HG03460 (cell line): ENCODE measurements at regions not wholly inside any gene's neighbourhood (a gene's known extent, or its start where the extent isn't known, plus 50 kb on each side); places are given as distances from the start of the nearest gene placed in this dataset.
"Not testable (repeated sequence)": the region's sequence is repeated elsewhere in the genome, so short reads cannot be mapped to it uniquely, and the experiment has no call there.

ENCODE experiments used
- ATAC-seq: cut with Tn5 transposase; IDR thresholded peaks from one replicate; pipeline ENCODE4 v1.9.1; 2021; ENCODE audit not compliant: unreplicated experiment

DNA sequence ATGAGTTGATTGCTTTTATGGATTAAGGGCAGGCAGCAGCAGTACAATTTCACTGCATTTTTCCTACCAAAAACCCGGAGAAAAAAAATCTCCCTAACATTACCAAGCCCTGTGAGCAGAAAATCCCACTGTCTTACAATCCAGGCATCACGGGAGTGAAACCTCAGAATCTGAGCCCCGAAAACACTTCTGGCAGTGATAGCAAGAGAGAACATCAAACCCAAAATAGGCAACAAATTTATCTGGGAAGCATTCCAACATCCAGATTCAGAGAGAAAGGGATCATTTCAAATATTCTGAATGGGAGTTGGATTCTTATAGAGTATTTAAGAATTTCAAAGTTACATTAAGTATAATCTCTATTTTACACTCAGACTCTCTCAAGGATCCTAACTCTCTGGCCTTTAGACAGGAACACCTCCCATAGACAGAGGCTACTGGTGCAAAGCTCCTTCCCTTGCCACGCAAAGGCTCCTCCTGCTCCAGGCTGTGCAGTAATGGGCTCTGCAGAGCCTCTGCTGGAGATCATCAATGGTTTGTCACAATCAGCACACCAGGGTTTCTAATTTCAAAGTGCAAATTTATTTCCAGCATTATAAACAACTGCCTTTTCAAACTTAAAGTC lies 256.9 kb downstream of the PARM1 start:
- no peak for ATAC-seq

DNA sequence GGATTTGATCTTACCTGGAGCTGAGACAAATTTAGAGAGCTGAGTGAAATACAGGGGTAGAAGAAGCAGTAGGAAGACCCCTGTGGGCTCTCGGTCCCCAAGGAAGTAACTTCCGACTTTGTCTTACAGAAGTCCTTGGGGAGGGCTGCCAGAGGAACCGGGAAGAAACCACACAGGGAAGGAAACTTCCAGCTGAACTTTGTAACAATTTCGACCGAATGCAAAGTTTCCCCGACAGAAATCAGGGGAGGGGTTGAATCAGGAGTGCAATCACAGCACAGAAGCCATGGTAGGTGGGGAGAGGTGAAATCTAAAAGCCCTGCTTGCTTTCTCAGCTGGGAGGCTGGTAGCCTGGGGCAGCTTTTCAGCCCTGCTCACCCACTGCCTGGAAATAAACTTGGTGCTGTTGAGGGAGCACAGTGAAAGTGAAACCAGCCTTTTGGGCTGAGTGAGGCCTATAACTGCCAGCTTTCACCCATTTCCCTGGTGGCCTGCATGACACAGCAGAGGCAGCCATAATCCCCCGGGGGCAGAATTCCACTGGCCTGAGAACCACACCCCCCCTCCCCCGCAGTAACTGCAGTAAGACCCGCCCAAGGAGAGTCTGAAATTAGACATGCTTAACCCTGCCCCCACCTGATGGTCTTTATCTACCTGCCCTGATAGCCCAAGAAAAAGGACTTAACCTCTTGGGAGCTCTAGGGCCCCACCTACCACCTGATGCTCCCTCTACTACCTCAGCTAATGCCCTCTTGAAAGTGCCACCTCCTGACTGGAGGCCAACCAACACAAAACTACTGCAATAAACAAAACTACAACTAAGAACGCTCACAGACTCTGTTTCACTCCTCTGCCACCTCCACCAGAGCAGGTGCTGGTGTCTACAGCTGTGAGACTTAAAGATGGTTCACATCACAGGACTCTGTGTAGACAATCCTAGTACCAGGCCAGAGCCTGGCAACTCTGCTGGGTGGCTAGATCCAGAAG lies 248.2 kb downstream of the PARM1 start:
- peak; percentile 90 for ATAC-seq

DNA sequence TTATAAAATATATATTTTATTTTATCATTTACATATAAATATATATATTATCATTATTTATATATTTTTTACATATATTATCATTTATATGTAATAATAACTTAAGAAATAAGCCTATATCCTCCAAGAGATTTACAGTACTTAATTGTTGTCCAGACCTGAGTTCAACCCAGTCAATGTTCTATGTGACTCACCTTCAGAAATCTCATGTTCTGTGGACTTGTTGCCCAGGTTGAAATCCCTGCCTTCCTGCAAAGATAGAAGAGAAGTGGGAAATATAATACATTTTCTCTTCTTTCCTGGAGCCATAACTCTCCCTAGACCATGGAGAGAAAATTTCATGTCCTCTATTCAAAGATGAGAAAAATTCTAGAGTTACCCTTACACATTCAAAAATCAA lies 247.3 kb downstream of the PARM1 start:
- ATAC-seq = no peak

DNA sequence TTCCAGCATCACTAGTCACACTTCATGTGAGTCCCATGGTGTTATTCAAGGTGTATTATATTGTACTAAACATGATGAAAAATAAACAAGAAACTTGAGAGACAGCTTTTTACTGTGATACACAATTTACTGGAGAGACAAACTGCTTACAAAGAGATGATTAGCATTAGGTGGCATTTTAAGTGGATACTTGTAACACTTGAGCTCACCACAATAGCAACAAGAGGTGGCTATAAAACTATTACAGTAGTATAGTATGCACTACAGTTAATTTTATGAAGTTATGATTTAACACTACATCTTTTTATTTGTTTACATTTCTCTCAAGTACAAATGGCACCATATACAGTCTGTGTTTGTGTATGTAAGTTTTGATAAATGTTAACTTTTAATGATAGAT lies 246.6 kb downstream of the PARM1 start:
- ATAC-seq = no peak

DNA sequence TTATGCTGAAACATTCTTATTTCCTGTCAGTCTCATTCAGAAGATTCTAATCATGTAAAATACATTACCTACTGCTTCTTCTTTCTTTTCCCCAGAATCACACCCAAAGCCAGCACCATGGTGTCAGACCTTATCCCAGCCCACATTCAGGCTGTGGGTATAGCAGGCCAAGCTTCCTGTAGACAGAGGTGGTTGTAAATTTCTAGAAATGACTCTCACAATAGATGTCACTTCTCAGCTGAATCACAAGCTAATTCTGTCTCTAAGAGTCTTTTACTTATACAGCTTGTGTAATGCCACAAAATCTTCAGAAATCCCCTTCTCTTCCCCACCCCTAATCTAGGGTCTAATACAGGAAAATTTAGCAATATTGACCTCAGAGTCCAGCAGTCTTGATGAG lies 239.6 kb downstream of the PARM1 start:
- peak; percentile 93 for ATAC-seq

DNA sequence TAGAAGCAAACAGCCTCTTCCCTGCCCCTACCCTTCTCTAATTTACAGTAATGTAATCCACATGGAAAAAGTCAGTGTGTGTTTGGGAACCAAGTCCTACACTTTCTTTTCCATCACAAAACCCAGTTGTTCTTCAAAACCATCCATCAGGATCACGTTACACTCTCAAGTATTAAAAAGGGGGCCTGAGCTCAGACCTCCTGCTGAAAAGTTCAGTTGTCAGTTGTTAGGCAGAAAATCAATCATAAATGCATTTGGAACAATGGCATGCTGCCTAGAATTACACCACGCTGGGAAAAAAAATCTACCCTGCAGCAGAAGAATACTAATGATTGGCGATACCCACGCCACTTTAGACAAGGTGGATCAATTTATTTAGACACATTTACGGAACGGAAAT lies 236.5 kb downstream of the PARM1 start:
- no peak for ATAC-seq

DNA sequence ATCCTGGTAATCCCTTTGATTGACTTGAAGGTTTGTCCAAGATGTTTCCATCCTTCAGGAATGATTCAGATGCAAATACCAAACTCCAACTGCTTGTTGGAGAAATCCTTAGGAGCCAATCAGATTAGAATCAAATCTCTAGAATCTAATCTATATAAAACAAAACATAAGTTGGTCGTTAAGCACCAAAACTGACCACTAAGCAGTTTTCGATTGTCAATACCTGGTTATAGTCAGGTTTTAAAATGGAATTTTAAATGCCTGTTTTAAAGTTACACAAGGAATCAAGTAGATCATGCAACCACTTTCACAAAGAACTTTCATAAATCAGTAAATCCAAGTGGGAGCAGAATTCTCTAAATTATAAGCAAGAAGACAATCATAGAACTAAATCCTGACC lies 236.1 kb downstream of the PARM1 start:
- ATAC-seq = no peak

DNA sequence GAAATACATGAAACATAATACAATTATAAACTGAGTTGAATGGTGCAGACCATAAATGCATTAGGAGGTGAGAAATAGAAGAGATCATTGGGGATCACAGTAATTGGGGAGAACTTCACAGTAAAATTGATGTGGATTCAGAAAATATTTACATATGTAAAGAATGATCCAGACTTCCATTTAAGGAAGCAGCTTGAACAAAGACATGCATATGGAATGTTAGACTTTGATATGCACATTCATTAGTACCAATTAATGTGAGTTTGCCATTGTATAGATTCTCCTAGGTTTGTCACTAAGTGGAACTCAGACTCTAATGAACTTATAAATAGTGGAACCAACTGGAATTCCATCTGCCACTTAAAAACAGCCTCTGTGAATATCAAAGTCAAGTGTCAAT lies 235.6 kb downstream of the PARM1 start:
- no peak for ATAC-seq

DNA sequence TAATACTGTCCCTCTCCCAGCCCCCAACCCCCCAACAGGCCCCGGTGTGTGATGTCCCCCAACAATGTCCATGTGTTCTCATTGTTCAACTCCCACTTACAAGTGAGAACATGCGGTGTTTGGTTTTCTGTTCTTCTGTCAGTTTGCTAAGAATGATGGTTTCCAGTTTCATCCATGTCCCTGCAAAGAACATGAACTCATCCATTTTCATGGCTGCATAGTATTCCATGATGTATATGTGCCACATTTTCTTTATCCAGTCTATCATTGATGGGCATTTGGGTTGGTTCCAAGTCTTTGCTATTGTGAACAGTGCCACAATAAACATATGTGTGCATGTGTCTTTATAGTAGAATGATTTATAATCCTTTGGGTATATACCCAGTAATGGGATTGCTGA lies 232.2 kb downstream of the PARM1 start:
- ATAC-seq = not testable (repeated sequence)

DNA sequence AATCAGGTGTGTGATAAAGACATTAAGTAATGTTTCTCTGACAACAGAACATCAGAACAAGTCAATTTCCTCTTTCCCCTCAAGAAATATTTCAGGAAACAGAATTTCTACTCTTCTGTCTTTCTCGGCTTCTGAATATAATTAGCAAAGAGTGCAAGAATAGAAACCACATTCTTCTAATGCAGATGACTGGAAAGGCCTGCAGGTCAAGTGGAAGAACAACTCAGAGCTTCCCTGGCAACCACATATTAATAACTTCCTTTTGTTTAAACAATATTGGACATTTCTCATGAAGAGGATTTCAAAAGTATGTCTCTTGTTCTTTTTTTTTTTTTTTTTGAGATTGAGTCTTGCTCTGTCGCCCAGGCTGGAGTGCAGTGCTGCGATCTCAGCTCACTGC lies 225.5 kb downstream of the PARM1 start:
- ATAC-seq = no peak

DNA sequence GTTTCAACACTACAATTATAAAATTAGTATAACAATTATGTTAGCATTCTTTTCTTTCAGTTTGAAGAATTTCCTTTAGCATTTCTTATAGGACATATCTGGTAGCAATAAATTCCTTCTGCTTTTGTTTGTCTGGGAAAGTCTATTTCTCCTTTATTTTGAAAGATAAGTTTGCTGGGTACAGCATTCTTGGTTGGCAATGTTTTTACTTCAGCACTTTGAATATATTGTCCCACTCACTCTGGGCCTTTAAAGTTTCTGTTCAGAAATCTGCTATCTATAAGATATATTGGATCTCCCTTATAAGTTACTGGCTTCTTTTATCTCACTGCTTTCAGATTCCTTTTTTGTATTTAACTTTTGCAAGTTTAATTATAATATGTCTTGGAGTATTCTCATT lies 222.1 kb downstream of the PARM1 start:
- ATAC-seq = no peak

DNA sequence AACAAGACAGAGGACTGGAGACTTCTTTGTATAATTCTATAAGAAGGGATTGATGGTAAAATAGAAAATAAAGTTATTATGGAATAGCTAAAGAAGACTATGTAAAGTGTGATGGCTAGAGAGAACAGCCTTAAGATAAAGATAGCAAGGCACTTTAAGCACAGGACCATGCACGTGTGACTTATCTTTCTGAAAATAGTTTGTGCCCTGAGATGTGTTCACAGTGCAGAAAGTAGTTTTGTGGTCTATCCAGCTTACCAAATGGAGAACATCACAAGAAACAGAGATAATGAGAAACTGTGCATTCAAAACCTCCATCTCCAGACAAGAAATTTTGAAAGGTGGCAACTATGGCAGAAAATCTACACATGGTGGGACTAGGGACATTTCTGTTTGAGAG lies 213.3 kb downstream of the PARM1 start:
- no peak for ATAC-seq

DNA sequence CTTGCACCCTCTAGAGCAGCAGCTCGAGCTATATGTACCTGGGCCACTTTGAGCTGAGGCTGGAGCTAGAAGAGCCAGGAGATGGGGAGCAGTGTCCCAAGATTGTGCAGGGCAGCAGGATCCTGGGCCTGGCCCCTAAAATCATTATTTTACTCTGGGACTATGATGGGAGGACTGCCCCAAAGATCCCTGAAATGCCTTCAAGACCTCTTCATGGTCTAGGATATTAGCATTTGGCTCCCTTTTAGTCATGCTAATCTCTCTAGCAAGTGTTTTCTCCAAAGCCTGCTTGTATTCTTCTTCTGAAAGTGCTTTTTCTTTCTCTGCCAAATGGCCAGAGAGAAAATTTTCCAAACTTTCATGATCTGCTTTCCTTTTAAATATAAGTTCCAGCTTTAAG lies 211.6 kb downstream of the PARM1 start:
- ATAC-seq = no peak

DNA sequence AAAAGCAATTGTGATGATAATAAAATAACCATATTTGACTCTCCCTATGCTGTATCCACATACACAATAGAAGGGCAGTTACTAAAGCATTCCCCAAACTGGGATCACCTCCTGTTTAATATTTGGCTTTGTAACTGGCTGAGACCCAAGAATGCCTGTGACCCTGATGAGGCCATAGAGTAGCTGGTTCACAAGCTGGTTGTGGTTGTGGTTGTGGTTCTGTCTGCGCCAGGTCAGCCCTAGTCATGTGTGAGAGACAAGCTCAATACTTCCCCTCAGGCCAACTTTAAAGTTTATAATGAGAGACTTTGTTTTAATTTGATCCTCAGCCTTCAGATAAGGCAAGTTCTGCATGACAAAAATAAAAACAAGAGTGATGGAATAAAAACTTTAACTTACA lies 209.9 kb downstream of the PARM1 start:
- ATAC-seq = no peak

DNA sequence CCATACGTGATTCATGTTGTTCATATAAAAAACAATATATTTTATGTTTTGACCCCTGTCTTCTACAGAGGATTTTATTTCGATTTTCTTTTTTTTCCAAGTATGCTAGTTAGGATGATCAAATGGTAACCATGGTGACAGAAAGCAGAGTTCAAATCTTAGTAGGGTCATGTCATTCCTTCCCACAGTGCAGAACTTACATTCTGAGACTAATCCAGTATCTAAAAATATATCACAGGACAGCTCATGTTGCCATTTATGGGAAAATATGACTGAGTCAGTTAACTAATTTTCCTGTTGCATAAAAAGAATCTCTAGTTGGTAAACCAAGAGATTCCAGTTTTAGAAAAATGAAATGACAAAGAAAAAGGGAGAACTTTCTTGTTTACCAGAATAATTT lies 209.5 kb downstream of the PARM1 start:
- no peak for ATAC-seq

DNA sequence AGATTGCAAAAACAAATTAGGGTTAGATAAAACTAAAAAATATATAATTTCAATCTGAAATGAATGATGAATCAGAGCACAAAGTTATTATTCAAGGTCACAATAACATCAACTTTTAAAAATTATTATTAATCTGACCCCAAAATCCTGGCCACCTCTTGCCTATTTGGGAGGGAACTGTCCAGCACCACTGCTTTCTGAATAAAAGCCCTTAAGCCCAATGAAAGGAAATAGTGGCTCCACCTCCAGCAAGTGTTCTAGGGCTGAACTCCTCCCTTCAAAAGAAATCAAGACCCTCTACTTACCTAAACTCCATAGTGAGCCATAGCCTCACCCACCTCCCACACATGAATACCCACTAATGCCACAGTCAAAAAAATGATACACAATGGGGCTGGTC lies 208.2 kb downstream of the PARM1 start:
- no peak for ATAC-seq

DNA sequence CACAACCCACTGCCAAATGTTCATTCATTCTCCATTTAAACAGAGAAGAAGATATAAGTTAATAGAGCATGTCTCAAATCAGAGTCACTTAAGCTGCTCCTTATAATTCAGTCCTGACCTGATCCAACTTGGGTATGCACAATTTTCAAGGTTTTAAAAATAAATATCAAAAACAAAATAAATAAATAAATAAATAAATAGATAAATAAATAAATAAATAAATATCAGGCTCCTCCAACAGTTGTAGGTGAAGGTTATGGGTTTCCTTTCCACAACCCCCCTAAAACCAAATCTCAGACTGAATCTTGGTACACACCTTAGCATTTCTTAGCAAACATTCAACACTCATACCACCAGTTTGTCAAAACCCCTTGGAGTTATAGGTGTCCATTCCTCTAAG lies 204.4 kb downstream of the PARM1 start:
- ATAC-seq = no peak

DNA sequence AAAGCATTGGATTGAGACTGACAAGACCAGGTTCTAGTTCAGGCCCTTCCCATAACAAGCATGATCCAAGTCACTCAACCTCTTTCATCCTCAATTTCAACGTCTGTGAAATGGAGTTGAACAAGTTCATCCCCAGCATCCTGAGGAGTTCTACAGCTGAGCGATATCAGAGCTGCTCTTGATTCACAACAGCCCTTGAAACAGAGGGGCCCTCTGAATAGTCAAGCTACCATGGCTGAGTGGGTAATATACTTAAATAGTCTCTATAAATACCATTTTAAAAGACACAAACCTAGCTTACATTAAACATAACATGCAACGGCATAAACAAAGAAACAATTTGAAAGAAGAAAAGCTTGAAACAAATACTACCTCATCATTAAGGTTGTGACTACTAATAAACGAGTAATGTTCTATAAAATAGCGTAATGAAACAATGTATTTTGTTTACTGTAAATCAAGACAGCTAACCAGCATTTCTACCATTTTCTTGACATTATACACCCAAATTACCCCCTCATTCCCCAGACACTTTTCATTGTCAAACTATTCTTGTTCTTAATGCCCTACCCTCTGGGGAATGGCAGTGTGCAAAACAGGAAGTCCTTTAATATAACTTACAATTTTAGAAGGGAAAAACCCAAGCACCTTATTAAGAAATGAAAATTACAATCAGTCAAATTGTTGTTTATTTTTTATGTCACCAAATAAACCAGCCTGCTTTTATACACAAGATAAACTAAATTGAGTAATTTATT lies 202.3 kb downstream of the PARM1 start:
- ATAC-seq = peak; percentile 59

DNA sequence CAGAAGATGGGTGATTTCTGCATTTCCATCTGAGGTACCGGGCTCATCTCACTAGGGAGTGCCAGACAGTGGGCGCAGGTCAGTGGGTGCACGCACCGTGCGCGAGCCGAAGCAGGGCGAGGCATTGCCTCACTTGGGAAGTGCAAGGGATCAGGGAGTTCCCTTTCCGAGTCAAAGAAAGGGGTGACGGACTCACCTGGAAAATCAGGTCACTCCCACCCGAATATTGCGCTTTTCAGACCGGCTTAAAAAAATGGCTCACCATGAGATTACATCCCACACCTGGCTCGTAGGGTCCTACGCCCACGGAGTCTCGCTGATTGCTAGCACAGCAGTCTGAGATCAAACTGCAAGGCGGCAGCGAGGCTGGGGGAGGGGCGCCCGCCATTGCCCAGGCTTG lies 194.0 kb downstream of the PARM1 start:
- ATAC-seq = not testable (repeated sequence)

DNA sequence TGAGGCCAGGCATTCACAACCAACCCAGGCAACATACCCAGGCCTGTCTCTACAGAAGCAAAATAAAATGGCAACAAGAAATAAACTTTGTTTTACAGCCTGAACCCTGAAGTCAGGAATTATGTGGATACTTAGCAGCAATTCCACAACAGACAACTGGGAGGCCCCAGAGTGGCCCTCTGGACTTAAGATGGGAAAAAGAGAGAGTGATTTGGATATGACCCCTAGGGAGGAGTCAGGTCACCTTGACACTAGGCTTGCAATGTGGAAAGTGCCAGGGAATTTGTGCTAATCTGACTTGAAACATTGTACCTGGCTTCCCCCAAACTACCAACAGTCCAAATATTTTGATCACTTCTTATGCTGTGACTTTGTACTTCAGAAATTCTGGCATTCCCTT lies 193.1 kb downstream of the PARM1 start:
- no peak for ATAC-seq

DNA sequence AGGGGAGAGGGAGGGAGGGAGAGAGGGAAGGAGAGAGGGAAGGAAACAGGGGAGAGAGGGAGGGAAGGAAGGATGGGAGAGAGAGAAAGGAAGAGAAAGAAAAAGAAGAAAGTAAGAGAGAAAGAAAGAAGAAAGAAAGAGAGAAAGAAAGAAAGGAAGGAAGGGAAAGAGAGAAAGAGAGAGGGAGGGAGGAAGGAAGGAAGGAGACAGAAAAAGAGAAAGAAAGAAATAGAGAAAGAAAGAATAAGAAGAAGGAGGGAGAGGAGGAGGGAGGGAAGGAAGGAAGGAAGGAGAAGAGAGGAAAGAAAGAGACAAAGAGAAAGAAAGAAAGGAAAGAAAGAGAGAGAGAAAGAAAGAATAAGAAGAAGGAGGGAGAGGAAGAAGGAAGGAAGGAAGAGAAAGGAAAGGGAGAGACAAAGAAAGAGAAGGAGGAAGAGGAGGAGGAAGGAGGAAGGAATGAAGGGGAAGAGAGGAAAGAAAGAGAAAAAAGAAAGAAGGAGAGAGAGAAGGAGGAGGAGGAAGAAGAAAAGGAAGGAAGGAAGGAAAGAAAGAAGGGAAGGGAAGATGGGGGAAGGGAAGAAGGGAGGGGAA lies 189.6 kb downstream of the PARM1 start:
- no peak for ATAC-seq
